SK-N-SH (cell line): ENCODE measurements at regions not wholly inside any gene's neighbourhood (a gene's known extent, or its start where the extent isn't known, plus 50 kb on each side); places are given as distances from the start of the nearest gene placed in this dataset.

Source experiments
- CTCF ChIA-PET: fragments of 300-600, 350-600 bp; formaldehyde crosslinking; extraction: SDS; loops from one replicate; lab custom pipeline; 2021; lab: Yijun Ruan, JAX
- POLR2A ChIA-PET: fragments of 350-600 bp; sonication (Branson Sonifier 250); formaldehyde crosslinking; extraction: SDS; loops from one replicate; lab custom pipeline; 2020; ENCODE audit warnings: antibody characterized with exemption, inconsistent platforms; lab: Yijun Ruan, JAX
- DNase-seq: peaks from one replicate; pipeline ENCODE4 v3.0.0; 2012
- H2AFZ ChIP-seq: fragments of 200-600 bp; sonication (generic); 2 replicates; pipeline ENCODE4 v1.8.1; 2016; ENCODE audit warnings: antibody characterized with exemption, mild to moderate bottlenecking, low read depth
- H3F3A ChIP-seq: fragments of 200-600 bp; sonication (generic); replicated peaks from 2 replicates; pipeline ENCODE3; 2016; ENCODE audit warnings: antibody characterized with exemption, mild to moderate bottlenecking; ENCODE audit not compliant: insufficient read depth
- H3K27ac ChIP-seq, 2 experiments: fragments of 200-500 bp in 1 of 2; fragments of 200-600 bp in 1 of 2; sonication (Bioruptor generic) in 1 of 2; sonication (generic), shearing (Covaris generic) in 1 of 2; 2 replicates each; pipeline versions ENCODE4 v1.5.1 to v1.6.1; 2014 to 2016; ENCODE audit warnings: low read depth in 2 of 2, inconsistent platforms in 1 of 2, low read length in 1 of 2, mild to moderate bottlenecking in 1 of 2, mixed read lengths in 1 of 2
- H3K27me3 ChIP-seq: fragments of 200-600 bp; sonication (generic), shearing (Covaris generic); 2 replicates; pipeline ENCODE4 v1.6.1; 2016; ENCODE audit warnings: mixed run types; ENCODE audit not compliant: insufficient read depth
- H3K36me3 ChIP-seq, 2 experiments: fragments of 200-500 bp in 1 of 2; fragments of 200-600 bp in 1 of 2; sonication (Bioruptor generic) in 1 of 2; sonication (generic) in 1 of 2; replicated peaks in 1 of 2; 2 replicates each; pipeline versions ENCODE3 to v1.5.1; 2014 to 2016; ENCODE audit warnings: low read length in 1 of 2, mild to moderate bottlenecking in 1 of 2; ENCODE audit not compliant: insufficient read depth in 2 of 2, control insufficient read depth in 1 of 2
- H3K4me1 ChIP-seq, 2 experiments: fragments of 200-500 bp in 1 of 2; fragments of 200-600 bp in 1 of 2; sonication (Bioruptor generic) in 1 of 2; sonication (generic), shearing (Covaris generic) in 1 of 2; 2 replicates each; pipeline versions ENCODE4 v1.5.1 to v1.6.1; 2014 to 2016; ENCODE audit warnings: low read depth in 1 of 2, low read length in 1 of 2, mixed run types in 1 of 2; ENCODE audit not compliant: insufficient read depth in 2 of 2, control insufficient read depth in 1 of 2
- H3K4me2 ChIP-seq: fragments of 200-600 bp; sonication (generic), shearing (Covaris generic); 2 replicates; pipeline ENCODE4 v1.6.1; 2017; ENCODE audit warnings: mixed run types
- H3K4me3 ChIP-seq, 2 experiments: fragments of 200-500 bp in 1 of 2; fragments of 200-600 bp in 1 of 2; sonication (Bioruptor generic) in 1 of 2; sonication (generic), shearing (Covaris generic) in 1 of 2; 2 replicates each; pipeline versions ENCODE4 v1.5.1 to v1.8.1; 2014 to 2016; ENCODE audit warnings: low read depth in 2 of 2, inconsistent platforms in 1 of 2, low read length in 1 of 2, mild to moderate bottlenecking in 1 of 2, mixed read lengths in 1 of 2, moderate library complexity in 1 of 2
- H3K79me2 ChIP-seq: fragments of 200-600 bp; sonication (generic); 2 replicates; pipeline ENCODE4 v1.8.1; 2017; ENCODE audit warnings: mild to moderate bottlenecking; ENCODE audit not compliant: insufficient read depth
- H3K9ac ChIP-seq: fragments of 200-600 bp; sonication (generic); 2 replicates; pipeline ENCODE4 v1.6.1; 2017; ENCODE audit warnings: mixed run types
- H3K9me2 ChIP-seq: fragments of 200-600 bp; sonication (generic); 2 replicates; pipeline ENCODE4 v1.6.1; 2017; ENCODE audit warnings: mixed run types
- H3K9me3 ChIP-seq: fragments of 200-600 bp; sonication (generic); 2 replicates; pipeline ENCODE4 v1.6.1; 2017; ENCODE audit warnings: mixed run types, mild to moderate bottlenecking, moderate library complexity
- H4K20me1 ChIP-seq: fragments of 200-600 bp; sonication (generic); 2 replicates; pipeline ENCODE4 v1.6.1; 2017; ENCODE audit warnings: mild to moderate bottlenecking, mixed run types; ENCODE audit not compliant: insufficient read depth
- ELF1 ChIP-seq: IDR thresholded peaks from 2 replicates; pipeline ENCODE4 v1.4.0; 2012
- FOSL2 ChIP-seq: IDR thresholded peaks from 2 replicates; pipeline ENCODE4 v1.4.0; 2012; ENCODE audit warnings: low read depth, mild to moderate bottlenecking, moderate library complexity, borderline replicate concordance
- GATA2 ChIP-seq: sonication (generic); formaldehyde crosslinking; IDR thresholded peaks from 2 replicates; pipeline ENCODE4 v1.5.0; 2020; ENCODE audit warnings: mild to moderate bottlenecking, missing genetic modification reagents
- MAX ChIP-seq: IDR thresholded peaks from 2 replicates; pipeline ENCODE4 v1.4.0; 2012; ENCODE audit warnings: low read depth
- PBX3 ChIP-seq: IDR thresholded peaks from 2 replicates; pipeline ENCODE4; 2012
- POLR2AphosphoS5 ChIP-seq: IDR thresholded peaks from 2 replicates; pipeline ENCODE4 v1.6.1; 2012; ENCODE audit warnings: low read depth, low read length
- RAD21 ChIP-seq: IDR thresholded peaks from 2 replicates; pipeline ENCODE4 v1.6.1; 2012; ENCODE audit warnings: mild to moderate bottlenecking, low read length
- RCOR1 ChIP-seq: fragments of 150-350 bp; IDR thresholded peaks from 2 replicates; pipeline ENCODE4 v1.6.1; 2017; ENCODE audit warnings: antibody characterized with exemption, low read length
- REST ChIP-seq: IDR thresholded peaks from 2 replicates; pipeline ENCODE4 v1.6.1; 2012; ENCODE audit warnings: mild to moderate bottlenecking, low read depth, low read length, moderate library complexity
- RFX5 ChIP-seq: IDR thresholded peaks from 2 replicates; pipeline ENCODE4 v1.6.1; 2012; ENCODE audit warnings: mild to moderate bottlenecking, improper control_type of control experiment, low read length
- RXRA ChIP-seq: IDR thresholded peaks from 2 replicates; pipeline ENCODE4 v1.4.0; 2012; ENCODE audit warnings: low read depth, mild to moderate bottlenecking, borderline replicate concordance
- SMC3 ChIP-seq: IDR thresholded peaks from 2 replicates; pipeline ENCODE4 v1.6.1; 2012; ENCODE audit warnings: low read depth, low read length, improper control_type of control experiment
- USF2 ChIP-seq: fragments of 150-350 bp; IDR thresholded peaks from 2 replicates; pipeline ENCODE4 v1.6.1; 2017; ENCODE audit warnings: antibody characterized with exemption, low read length, low read depth, borderline replicate concordance
- WGBS: methylation state at CpG from one replicate; pipeline ENCODE4 v1.1.6; 2017; ENCODE audit warnings: low lambda C conversion rate; 5-methylcytosine and 5-hydroxymethylcytosine counted together

GRCh38 chr18:10131460-10132395, 217.9 kb downstream of the VAPA start:
- H3K27me3 ChIP-seq: no peaks in the 10 kb centered on the region
- H3K9me2 ChIP-seq: no peaks in the 10 kb centered on the region
- no peaks in the 10 kb centered on the region for H4K20me1 ChIP-seq
- POLR2A ChIA-PET: no interaction called here
- H3F3A ChIP-seq: peaks cover 13% of the 10 kb centered on the region
- no peak overlapping the region for H3K27ac ChIP-seq
- H2AFZ ChIP-seq: peak overlapping the region; percentile 53; the same call in 1 of the 2 replicates
- WGBS: 14% methylated on average over 23 of the region's 48 CpGs
- no peaks in the 10 kb centered on the region for H3K79me2 ChIP-seq
- CTCF ChIA-PET: interaction anchor here (1.3 to 1.5 kb wide), 2 partner anchors 16 to 160 kb away, joined by 3 to 6 read pairs; no protein-coding TSS in a partner anchor
- peaks cover 0 to 17% of the 10 kb centered on the region in 2 experiments; a peak in 3 of 4 replicates for H3K4me1 ChIP-seq
- DNase-seq: peak; percentile 69
- TF ChIP-seq USF2: no peak
- no peak for TF ChIP-seq RFX5
- TF ChIP-seq GATA2 (CRISPR knock-in tag): peak; percentile 58
- no peak for TF ChIP-seq FOSL2
- no peak for TF ChIP-seq POLR2AphosphoS5
- H3K9ac ChIP-seq: no peak overlapping the region; the same call in 1 of the 2 replicates
- peak overlapping the region; percentile 54 for H3K4me2 ChIP-seq
- H3K4me3 ChIP-seq: peak overlapping the region in 1 of 2 experiments; percentile 47; a peak in 2 of 4 replicates
- H3K36me3 ChIP-seq: no peaks in the 10 kb centered on the region
- no peaks in the 10 kb centered on the region for H3K9me3 ChIP-seq

- Histone ChIP-seq H3K9me3 (no peaks in the 10 kb centered on the region), H3K27me3 (no peaks in the 10 kb centered on the region), H3K4me1 (peaks cover 0 to 17% of the 10 kb centered on the region in 2 experiments; a peak in 3 of 4 replicates), H3K9me2 (no peaks in the 10 kb centered on the region), H4K20me1 (no peaks in the 10 kb centered on the region), H3K79me2 (no peaks in the 10 kb centered on the region), H3K4me2 (no peak overlapping the region), H2AFZ (no peak overlapping the region), H3K27ac (no peak overlapping the region), H3F3A (peaks cover 13% of the 10 kb centered on the region), H3K4me3 (no peak overlapping the region), H3K36me3 (no peaks in the 10 kb centered on the region), H3K9ac (no peak overlapping the region)
- ChIA-PET POLR2A (no interaction called here), CTCF (interaction anchor here (0.6 to 2.0 kb wide), 3 partner anchors 31 to 385 kb away, joined by 3 to 6 read pairs (median 4); no protein-coding TSS in a partner anchor)
- 94% methylated on average over 2 of the region's 2 CpGs for WGBS
- TF ChIP-seq RCOR1: no peak
- no peak for DNase-seq
These were observed 219.7 kb downstream of the VAPA start for GRCh38 chr18:10133516-10133915.

- peaks cover 3 to 13% of the 10 kb centered on the region in 2 experiments for H3K4me1 ChIP-seq
- no peak for DNase-seq
- H3K4me3 ChIP-seq: no peak overlapping the region
- H3F3A ChIP-seq: peaks cover 13% of the 10 kb centered on the region
- H3K27me3 ChIP-seq: no peaks in the 10 kb centered on the region
- H3K4me2 ChIP-seq: no peak overlapping the region
- 95% methylated on average over 14 of the region's 14 CpGs for WGBS
- H3K27ac ChIP-seq: peak overlapping the region in 1 of 2 experiments; percentile 82; a peak in 1 of 4 replicates
- H2AFZ ChIP-seq: no peak overlapping the region
- no peak overlapping the region for H3K9ac ChIP-seq
- H3K36me3 ChIP-seq: no peaks in the 10 kb centered on the region
- no peaks in the 10 kb centered on the region for H3K9me2 ChIP-seq
- H3K9me3 ChIP-seq: no peaks in the 10 kb centered on the region
- CTCF ChIA-PET: interaction anchor here (2.0 kb wide), 1 partner anchor 384 kb away, joined by 4 read pairs; no protein-coding TSS in a partner anchor
- POLR2A ChIA-PET: no interaction called here
- H3K79me2 ChIP-seq: no peaks in the 10 kb centered on the region
- no peaks in the 10 kb centered on the region for H4K20me1 ChIP-seq
- no peak for TF ChIP-seq MAX
- no peak for TF ChIP-seq PBX3
- TF ChIP-seq REST: no peak
- no peak for TF ChIP-seq RXRA
- TF ChIP-seq RAD21: no peak
- TF ChIP-seq FOSL2: no peak
- no peak for TF ChIP-seq SMC3
- no peak for TF ChIP-seq ELF1
These were observed 220.4 kb downstream of the VAPA start for GRCh38 chr18:10134204-10134603.
